ENCODE measurements at regions not wholly inside any gene's neighbourhood (a gene's known extent, or its start where the extent isn't known, plus 50 kb on each side); places are given as distances from the start of the nearest gene placed in this dataset.

GRCh38 chr3:4062621-4063020 is 240.5 kb upstream of the SETMAR start:
- TF ChIP-seq CTCF (IDR thresholded peaks at IDR 0.05) (no peak), POLR2A (IDR thresholded peaks at IDR 0.05) (no peak)
